SKM-1 (cell line): ENCODE measurements at regions not wholly inside any gene's neighbourhood (a gene's known extent, or its start where the extent isn't known, plus 50 kb on each side); places are given as distances from the start of the nearest gene placed in this dataset.

Experiments used
- DNase-seq: peaks from one replicate; lab custom pipeline; 2025; ENCODE audit not compliant: unreplicated experiment; lab: John Stamatoyannopoulos, UW

DNA sequence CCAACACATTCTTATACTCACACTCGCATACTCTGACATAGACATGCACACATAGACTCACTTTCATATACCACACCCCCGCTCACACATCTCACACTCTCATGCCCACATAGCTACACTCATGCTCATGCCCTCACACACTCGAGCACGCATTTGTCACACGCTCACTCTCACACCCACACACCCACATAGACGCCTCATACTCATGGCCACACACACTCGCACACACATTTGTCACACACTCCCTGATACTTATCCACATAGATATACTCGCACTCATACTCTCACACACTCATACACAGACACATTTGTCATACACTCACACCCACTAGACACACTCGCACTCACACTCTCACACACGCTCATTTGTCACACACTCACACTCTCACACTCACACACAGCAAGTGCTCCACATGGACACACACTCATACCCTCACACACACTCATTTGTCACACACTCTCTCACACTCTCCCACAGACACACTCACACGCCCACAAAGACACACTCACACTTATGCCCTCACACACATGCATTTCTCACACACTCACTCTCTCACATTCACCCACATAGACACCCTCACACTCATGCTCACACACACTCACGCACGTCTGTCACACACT lies 50.9 kb downstream of the TNP1 start:
- no peak for DNase-seq

DNA sequence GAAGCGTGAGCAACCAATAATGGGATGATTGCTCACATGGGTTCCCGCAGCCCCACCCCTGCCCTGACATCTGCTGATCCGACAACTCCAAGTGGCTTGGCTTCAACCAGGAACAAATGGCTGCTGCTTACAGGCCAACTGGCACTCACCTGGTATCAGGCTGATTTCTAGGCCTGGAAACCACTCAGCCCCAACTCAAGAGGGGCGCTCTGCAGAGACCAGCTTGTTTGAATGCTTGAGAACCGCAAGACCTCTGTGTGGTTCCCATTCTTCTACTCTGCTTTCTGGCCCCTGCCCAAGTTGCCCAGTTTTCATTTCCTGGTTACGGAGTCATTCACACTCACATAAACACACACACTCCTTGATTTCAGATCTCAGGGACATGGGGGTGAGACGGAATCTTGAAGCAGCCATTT lies 52.0 kb downstream of the TNP1 start:
- no peak for DNase-seq

DNA sequence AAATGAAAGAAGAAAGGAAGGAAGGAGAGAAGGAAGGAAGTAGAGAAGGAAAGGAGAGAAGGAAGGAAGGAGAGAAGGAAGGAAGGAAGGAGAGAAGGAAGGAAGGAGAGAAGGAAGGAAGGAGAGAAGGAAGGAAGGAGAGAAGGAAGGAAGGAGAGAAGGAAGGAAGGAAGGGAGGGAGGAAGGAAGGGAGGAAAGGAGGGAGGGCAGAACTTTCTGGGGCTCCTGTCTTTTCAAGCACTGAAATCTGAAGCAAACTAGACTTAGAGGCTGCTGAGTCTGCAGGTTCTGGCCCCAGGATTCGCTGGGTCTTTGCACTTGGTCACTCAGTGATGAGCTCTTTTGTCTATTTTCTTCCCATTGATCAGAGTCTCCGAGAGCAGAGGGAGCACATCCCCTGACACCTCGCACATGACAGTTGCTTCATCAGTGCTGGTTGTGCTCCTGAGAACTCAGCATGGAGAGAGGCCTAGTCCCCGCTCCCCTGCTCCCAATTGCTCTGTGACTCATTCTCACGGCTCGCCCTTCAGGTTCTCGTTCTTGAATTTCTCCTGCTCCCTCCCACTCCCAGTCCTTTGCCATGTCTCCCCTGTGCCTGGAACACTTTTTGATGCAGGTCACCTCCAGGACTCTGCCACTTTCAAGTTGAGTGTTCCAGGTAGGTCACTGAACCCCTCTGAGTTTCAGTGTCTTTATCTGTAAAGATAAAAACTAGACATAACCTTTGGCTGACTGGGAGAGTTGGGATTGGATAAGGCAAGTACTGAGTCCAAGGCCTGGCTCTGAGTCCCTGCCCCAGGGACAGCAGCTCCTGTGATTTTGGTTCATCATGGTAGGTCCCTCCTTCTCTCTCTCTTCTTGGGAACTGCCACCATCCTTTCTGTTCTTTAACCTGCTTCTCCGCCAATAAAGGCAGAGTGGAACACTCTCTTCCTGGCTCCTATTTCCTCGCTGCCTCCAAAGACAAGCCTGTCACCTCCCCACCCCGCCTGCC lies 55.2 kb downstream of the TNP1 start:
- DNase-seq: no peak

DNA sequence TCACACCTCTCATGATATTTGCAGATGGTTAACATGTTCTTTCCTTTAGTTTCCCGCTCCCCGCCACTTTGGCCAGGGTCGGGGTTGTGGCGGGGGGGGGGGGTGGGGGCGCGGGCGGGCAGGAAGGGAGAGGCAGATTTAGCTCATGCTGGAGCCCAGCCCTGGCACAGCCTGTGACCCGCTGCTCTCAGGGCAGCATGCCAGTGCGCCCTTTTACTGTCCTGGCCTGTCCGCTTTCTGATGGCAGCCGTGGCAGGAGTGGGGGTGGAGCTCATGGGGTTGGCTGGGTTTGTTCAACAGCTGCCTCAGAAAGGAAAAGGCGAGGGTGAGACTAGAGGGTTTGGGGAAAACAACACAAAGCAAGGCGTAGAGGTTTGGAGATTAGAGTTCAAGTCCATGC lies 56.1 kb downstream of the TNP1 start:
- no peak for DNase-seq

DNA sequence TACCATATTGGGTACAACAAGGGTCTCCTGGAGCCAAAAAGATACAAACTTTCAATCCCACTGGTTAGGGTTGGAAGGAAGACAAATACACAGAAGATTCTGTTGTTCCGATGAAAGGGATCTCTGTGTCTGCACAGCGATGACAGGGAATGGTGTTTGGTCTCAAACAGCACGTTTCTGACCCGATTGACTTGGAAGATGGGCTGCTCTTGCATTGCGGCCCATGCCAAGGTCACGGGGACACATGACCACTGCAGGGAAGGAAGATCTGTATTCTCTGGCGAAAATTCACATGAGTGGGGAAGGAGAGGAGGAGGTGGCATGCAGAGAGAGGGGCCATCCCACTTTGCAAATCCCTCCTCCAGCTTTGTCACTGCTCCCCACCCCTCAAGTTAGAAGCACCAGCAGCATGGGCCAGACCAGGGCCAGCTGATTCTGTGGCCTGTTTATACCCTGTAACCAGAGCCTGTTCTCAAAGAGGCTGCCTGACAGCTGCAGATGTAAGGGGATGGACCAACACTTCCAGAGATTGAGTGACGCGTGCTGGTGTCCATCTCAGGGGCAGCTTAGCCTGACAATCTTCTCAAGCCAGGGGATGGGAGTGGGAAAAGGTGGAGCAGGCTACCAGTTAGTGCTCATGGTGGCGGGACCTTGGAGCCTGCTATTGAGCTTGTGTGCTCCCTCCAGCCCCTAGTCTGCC lies 57.2 kb downstream of the TNP1 start:
- DNase-seq: no peak

DNA sequence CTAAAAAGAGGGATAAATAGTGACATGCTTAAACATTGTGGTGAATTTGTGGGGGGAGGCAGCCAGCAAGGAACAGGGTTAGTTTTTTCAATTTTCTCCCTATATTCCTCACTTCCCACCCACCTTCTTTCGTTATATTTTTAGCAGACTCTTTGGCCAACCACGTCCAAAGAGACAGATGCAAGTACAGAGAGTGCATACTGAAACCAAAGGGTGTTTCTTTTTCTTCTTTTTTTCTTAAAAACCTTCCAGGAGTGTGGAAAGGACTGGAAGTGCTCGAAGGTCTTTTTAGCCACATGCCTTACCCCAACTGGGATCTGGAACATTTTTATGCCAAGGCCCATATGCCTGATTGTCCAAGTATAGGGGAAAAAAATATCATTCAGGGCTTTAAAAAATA lies 59.0 kb downstream of the TNP1 start:
- no peak for DNase-seq

DNA sequence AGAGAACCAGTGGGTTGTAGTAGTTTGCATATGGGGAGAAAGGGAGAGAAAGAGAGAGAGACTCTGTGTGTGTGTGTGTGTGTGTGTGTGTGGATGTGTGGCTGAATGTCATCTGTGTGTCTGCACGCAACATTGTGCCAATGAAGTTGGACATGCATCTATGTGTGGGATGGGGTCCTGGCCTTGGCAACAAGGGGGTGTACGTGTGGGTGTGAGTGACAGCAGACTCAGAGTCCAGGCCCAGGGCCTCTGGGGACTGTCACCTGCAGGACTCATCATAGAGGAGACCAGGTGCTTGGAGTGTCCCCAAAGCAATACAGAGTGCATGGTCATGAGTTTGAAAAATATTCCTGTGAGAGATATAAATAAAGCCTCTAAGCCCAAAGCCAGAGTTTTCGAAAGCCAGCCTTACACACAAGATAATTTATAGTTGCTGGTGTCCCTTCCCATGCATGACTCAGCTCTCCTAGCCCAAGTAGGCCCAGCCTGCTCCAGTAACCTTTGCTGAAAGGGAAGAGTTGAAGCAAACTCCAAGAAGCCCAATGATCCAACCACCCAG lies 59.9 kb downstream of the TNP1 start:
- DNase-seq: no peak

DNA sequence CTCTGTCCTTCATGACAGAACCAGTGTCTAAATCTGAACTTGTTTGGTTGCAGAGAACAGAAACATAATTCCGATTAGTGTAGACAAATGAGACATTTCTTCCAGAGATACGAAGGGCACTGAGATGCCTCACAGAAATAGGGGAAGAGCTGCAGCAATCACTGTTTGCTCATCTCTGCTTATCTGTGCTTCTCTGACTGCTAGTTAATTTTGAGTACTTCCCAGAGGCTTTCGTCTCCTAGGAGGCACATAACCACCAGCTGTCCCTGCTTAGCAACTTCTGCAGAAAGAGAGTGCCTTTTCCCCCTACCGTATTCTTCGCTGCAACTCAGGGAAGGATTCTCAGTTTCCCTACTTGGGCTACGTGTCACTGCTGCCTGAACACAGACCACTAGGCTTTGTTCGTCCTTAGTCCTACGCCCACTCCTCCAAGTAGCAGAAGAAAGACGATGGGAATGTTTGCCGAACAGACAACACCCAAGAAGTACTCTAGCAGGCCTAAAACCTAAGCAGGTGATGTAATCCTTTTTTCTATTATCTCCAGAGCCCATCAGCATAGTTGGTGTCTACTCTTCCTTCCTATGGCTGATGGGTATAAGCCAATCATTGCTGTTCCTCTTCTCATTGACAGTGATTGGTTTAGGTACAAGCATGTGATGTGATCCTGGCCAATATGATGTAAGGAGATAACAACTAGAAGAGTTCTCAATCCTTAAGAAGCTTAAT lies 63.6 kb downstream of the TNP1 start:
- no peak for DNase-seq

DNA sequence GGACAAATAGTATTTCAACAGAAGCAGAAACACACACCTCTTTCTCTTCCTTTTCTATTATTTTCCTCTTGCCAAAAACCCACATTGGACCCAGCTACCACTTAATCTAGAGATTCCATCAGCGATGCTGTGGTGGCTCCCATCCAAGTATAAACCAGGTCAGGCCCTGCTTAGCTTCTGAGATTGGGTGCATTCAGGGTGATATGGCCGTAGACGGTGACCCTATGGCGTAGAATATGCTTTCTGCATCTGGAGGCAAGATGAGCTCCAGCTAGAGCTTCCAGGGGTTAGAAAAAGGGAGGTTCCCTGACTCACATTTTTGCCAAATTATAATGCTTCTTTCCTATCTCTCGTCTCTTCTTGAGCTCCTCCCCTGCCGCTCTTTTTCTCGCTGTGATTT lies 66.5 kb downstream of the TNP1 start:
- no peak for DNase-seq

DNA sequence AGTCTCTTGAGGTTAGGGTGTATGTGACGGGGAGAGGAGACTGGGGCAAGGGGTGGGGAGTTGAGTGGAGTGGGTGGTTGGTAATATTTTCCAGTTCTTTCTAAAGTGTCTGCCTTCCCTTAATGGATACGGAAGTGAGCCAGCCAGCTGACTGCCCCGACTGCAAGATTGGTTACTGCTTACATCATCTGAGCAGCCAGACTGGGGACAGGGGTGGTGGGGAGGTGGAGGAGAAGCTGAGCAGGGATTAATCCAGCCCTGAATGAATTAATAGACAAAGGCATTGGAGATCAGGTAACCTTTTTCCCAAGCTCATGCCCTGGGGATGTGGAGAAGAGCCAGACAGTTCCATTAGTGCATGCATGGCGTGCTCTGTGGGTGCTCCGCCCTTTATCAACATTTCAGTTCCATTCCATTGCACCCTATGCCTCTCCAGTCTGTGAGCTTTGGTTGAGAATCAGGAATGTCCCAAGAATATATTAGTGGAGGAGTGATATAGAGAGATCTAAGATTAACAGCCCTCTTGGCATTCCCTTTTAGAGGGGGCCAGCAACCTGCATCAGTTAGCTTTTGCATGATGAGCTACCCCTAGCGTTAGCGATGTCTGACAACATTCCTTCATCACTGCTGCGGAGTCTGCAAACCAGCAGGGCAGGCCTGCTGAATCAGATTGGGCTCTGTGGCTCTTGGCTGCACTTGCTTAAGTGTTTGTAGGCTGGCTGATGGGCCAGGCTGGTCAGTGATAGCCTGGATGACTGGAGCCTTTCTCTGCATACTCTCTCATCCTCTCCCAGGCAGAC lies 67.4 kb downstream of the TNP1 start:
- no peak for DNase-seq

DNA sequence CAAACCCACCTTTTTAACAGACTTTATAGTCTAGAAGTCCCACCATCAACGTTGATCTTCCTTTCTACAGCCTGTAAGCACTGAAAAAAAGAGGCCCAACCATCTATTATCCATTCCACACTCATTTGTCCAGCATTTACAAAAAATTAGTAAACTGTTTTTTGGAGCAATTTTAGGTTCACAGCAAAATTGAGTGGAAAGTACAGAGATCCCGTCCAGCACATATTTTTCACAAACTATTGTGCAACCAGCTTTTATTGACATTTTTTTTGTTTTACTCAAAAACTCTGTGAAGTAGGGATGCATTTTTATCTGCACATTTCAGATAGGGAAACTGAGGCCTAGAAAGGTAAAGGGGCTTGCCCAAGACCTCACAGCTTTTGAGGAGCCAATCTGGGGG lies 68.6 kb downstream of the TNP1 start:
- no peak for DNase-seq

DNA sequence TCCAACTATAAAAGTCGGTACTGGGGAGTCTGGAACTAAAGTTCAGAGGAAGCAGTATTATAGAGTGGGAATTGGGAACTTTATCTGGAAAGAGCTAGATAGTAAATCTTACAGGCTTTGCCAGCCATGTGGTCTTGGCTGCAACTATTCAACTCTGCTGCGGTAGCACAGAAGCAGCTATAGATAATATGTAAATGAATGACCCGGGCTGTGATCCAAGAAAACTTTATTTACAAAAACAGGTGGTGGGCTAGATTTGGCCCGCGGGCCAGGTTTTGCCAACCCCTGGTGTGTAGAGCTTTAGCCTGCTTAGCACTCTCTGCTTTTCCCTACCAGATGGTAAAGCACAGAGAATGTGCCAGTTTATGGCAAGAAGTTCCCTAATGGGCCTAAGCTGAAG lies 70.8 kb downstream of the TNP1 start:
- no peak for DNase-seq

DNA sequence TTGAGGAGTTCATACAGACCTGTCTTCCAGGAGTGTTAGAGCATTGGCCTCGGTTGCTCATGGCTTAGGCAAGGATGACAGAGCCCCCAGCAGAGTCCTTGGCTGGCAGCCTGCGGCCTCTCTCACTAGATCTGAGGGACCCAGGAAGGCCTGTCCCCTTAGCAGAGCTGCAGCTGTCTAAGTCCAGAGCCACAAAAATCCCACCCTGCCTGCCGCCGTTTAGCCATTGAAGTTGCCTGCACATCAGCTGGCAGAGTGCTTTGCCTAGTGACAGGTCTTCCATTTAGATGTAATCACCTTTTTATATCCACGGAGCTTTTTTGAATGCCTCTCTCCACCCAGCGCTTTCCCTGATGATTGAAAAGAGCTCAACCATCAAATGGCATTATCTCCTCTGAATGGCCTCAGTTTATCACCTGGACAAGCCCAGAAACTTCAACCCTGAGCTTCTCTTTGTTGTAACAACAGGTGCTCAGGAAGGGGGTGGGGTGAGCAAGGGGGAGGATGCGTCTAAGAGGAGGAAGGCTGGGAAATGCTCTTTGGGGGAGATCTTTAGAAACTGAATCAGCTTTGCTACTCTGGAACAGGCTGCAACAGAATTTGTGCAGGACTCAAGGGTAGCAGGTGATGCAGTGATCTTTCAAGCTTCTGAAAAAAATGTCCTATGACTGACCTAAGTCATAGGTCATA lies 71.9 kb downstream of the TNP1 start:
- DNase-seq: no peak

DNA sequence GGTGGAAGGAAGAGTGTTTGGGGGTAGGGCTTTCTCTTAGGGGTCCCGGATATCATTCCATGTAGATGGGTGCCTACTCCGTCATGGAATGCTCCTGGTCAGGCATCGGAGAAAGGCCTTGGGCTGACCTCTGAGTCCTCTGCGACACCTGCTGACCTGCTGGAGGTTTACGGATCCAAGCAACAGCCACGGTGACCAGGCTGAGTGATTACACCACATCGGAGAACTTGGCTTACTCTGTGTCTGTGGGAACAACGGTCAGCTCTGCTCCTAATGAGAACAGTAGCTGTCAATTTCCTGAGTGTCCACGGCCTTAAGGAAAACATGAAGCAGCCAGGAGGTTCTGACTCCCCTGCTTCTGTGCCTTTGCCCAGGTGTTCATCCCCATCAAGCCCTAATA lies 73.2 kb downstream of the TNP1 start:
- no peak for DNase-seq

DNA sequence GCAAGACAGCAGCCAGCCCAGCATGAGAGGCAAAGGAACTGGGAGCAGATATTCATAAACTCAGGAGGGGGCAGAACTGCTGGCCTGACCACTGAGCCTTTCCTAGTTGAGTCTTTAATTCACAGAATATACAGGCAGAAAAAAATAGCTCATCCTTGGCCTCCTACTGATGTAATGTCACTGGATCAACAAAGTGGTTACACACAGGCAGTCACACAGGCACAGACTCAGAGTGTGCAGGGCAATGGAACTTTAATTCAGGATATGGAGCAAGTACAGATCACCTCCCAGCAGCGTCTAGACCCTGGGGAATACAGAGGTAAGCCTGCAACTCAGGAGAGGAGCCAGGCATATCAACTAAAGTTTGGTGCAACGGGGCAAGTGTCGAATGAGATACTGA lies 75.4 kb downstream of the TNP1 start:
- no peak for DNase-seq

DNA sequence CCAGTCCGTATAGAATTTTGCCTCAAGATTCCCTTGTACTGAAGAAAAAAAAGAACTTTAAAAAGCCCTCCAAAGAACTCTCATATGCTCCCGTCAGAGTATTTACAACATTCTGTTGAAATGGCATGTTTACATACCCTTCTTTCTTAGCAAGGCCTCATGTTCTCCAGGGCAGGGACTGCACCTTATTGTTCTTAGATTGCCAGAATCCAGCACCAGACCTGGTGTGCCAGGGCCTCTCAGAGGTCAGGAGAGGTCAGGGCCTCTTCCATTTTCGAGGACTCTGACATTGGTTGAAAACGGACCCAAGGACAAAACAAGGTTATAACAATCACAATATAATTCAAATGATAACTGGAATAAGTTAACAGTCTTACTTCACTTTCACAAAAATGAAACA lies 78.2 kb downstream of the TNP1 start:
- DNase-seq: no peak

DNA sequence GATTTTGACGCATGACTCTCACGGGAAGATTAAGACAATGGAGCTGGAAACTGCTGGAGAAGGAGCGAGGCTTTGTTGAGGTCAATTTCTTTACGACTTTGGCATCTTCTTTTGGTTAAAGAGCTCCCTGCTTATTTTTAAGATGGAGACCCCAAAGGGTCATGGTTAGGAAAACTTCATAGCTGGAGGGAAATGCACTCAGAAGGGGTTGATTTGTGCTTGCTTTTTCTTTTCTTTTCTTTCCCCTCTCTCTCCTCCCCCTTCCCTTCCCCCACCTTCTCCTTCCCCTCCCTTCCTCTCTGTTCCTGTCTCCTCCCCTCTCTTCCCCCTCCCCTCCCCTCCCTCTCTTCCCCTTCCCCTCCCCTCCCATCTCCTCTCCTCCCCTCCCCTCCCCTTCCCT lies 79.0 kb downstream of the TNP1 start:
- no peak for DNase-seq

DNA sequence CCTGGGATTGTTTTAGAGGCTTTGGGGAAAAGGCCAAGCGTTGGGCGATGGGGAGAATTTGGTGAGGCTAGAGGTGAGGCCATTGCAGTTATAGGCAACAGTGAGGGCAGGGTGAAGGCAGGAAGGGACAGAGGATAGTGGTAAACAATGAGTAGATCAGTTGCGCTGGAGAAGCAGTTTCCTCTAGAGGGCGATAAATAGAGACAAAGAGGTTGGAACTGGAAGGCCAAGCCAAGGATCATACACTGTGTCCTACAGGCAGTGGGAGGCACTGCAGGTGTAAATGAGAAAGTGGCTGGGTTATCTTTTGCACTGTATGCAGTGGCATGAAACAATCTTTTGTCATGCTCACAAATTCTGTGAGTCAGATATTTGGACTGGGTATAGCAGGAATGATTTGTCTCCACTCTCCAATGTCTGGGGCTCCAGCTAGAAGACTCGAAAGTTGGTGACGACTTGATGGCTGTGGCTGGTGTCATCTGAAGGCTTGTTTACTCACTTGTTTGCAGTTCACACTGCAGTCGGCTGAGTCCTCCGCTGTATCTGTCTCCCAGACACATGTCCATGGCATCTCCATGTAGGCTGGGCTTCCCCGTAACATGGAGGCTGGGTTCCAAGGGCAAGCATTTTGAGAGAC lies 82.1 kb downstream of the TNP1 start:
- peak; percentile 91 for DNase-seq
